ENCODE measurements at regions not wholly inside any gene's neighbourhood (a gene's known extent, or its start where the extent isn't known, plus 50 kb on each side); places are given as distances from the start of the nearest gene placed in this dataset.

DNA sequence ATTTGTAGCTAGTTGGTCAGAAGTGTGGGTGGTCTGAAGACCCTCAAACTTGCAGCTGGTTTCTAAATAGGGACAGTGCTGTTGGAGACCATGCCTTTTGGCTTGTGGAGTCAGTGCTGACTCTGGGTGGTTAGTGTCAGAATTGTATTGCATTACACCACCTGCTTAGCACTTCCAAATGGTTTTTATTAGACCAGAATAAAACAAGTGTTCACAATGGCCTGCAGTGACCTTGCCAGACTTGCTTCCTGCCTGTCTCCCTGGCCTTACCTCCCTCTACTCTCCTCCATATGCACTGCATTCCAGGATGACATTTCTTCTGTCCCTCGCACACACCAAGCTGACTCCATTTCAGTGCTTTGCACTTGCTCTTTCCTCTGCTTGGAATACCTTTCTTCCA, 72.7 kb upstream of the CNIH3 start:
- ChIA-PET CTCF (no interaction called here), POLR2A (no interaction called here)
- no peak overlapping the region for H3K4me3 Mint-ChIP-seq
- no peak overlapping the region for H3K27ac Mint-ChIP-seq
- Histone ChIP-seq H3K4me3 (ENCODE audit: low read length) (no peak overlapping the region), H3K4me1 (ENCODE audit: insufficient read depth, low read length) (no peaks in the 10 kb centered on the region), H3K9me3 (ENCODE audit: control insufficient read depth in 1 of 2, insufficient read depth in 1 of 2, low read length in 2 of 2) (no peaks in the 10 kb centered on the region), H3K27me3 (ENCODE audit: control insufficient read depth in 1 of 2, insufficient read depth in 2 of 2, low read length in 2 of 2) (no peaks in the 10 kb centered on the region), H3K27ac (ENCODE audit: low read depth in 1 of 2, low read length in 2 of 2) (no peak overlapping the region), H3K36me3 (ENCODE audit: insufficient read depth, low read length) (no peaks in the 10 kb centered on the region)
- TF ChIP-seq, protein P1, sequence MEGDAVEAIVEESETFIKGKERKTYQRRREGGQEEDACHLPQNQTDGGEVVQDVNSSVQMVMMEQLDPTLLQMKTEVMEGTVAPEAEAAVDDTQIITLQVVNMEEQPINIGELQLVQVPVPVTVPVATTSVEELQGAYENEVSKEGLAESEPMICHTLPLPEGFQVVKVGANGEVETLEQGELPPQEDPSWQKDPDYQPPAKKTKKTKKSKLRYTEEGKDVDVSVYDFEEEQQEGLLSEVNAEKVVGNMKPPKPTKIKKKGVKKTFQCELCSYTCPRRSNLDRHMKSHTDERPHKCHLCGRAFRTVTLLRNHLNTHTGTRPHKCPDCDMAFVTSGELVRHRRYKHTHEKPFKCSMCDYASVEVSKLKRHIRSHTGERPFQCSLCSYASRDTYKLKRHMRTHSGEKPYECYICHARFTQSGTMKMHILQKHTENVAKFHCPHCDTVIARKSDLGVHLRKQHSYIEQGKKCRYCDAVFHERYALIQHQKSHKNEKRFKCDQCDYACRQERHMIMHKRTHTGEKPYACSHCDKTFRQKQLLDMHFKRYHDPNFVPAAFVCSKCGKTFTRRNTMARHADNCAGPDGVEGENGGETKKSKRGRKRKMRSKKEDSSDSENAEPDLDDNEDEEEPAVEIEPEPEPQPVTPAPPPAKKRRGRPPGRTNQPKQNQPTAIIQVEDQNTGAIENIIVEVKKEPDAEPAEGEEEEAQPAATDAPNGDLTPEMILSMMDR (IDR thresholded peaks at IDR 0.05): no peak
- DNase-seq: no peak
- no peak for ATAC-seq (ENCODE audit: poor library complexity)
- intact Hi-C loops (cut with DNase I, micrococcal nuclease): no loop called here
- H3K4me1 Mint-ChIP-seq (ENCODE audit: low read depth): peaks cover 6% of the 10 kb centered on the region
- H3K36me3 Mint-ChIP-seq (ENCODE audit: low read depth): no peaks in the 10 kb centered on the region
- H3K9me3 Mint-ChIP-seq: no peaks in the 10 kb centered on the region
- H3K27me3 Mint-ChIP-seq: peaks cover 6% of the 10 kb centered on the region

DNA sequence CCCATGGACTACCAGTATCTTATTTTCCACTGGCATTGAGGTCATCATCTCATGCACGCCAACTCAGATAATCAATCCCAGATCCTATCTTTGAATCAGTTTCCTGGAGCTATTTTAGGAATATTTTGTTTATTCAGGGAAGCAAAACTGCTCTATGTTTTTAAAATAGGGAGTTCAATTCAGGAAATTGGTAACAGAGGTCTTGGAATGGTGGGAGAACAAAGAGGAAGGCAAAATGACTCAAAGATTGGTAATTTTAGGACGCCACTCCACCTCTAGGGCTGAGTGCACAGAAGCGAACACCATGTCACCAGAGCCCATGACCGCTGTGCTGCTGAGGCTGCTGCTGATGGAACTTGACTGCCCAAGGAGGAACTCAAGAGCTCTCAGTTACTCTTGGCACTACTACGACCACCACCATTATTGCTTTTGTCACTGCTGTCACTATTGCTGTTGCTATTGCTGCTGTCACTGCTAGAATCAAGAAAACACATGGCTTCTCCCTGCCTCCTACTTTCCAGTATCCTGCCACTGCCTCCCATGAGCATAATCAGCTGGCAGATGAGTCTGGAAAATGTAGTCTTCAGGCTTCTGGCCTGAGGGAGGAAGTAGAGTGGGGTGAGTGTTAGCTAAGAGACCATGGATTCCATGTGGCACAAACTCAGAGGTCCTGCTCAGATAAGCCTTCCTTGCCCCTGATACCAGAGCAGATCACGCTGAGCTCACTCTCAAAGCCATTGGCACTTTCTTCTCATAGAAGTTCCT, 71.6 kb upstream of the CNIH3 start:
- POLR2A ChIA-PET: no interaction called here

DNA sequence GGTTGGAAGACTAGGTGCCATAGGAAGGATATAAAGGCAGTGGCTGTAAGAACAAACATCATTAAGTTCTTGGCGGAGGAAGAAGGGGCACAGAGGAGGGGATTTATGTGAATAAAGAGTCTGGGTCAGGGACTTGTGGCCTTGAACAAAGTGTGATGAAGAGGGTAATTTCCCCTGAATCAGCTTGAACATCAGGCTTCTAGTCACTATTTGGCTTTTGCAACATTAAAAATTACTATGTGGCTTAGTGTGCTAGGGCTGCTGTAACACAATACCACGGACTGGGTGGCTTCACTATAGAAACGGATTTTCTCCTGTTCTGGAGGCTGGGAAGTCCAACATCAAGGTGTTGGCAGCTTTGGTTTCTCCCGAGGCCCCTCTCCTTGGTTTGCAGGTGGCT, 70.5 kb upstream of the CNIH3 start:
- CTCF ChIA-PET: no interaction called here
- no peaks in the 10 kb centered on the region for H3K4me1 ChIP-seq (ENCODE audit: insufficient read depth, low read length)

More for the DNA sequence above, 71.6 kb upstream of the CNIH3 start:
- intact Hi-C loops (cut with DNase I, micrococcal nuclease): no loop called here
- Histone ChIP-seq H3K27ac (ENCODE audit: low read depth in 1 of 2, low read length in 2 of 2) (no peak overlapping the region), H3K27me3 (ENCODE audit: control insufficient read depth in 1 of 2, insufficient read depth in 2 of 2, low read length in 2 of 2) (no peaks in the 10 kb centered on the region), H3K4me3 (ENCODE audit: low read length) (no peak overlapping the region), H3K9me3 (ENCODE audit: control insufficient read depth in 1 of 2, insufficient read depth in 1 of 2, low read length in 2 of 2) (no peaks in the 10 kb centered on the region), H3K36me3 (ENCODE audit: insufficient read depth, low read length) (no peaks in the 10 kb centered on the region), H3K4me1 (ENCODE audit: insufficient read depth, low read length) (no peaks in the 10 kb centered on the region)
- no peak overlapping the region for H3K4me3 Mint-ChIP-seq
- H3K36me3 Mint-ChIP-seq (ENCODE audit: low read depth): no peaks in the 10 kb centered on the region
- peaks cover 6% of the 10 kb centered on the region for H3K27me3 Mint-ChIP-seq
- DNase-seq: no peak
- CTCF ChIA-PET: no interaction called here
- ATAC-seq (ENCODE audit: poor library complexity): no peak
- no peak overlapping the region for H3K27ac Mint-ChIP-seq
- TF ChIP-seq, protein P1 (IDR thresholded peaks at IDR 0.05): no peak
- H3K4me1 Mint-ChIP-seq (ENCODE audit: low read depth): peaks cover 6% of the 10 kb centered on the region
- no peaks in the 10 kb centered on the region for H3K9me3 Mint-ChIP-seq

More for the DNA sequence above, 70.5 kb upstream of the CNIH3 start:
- peaks cover 6% of the 10 kb centered on the region for H3K4me1 Mint-ChIP-seq (ENCODE audit: low read depth)
- POLR2A ChIA-PET: no interaction called here
- no peak overlapping the region for H3K27ac ChIP-seq (ENCODE audit: low read depth in 1 of 2, low read length in 2 of 2)
- no peaks in the 10 kb centered on the region for H3K9me3 ChIP-seq (ENCODE audit: control insufficient read depth in 1 of 2, insufficient read depth in 1 of 2, low read length in 2 of 2)
- H3K4me3 ChIP-seq (ENCODE audit: low read length): no peak overlapping the region
- TF ChIP-seq, protein P1 (IDR thresholded peaks at IDR 0.05): no peak
- no peaks in the 10 kb centered on the region for H3K36me3 ChIP-seq (ENCODE audit: insufficient read depth, low read length)
- no peaks in the 10 kb centered on the region for H3K27me3 ChIP-seq (ENCODE audit: control insufficient read depth in 1 of 2, insufficient read depth in 2 of 2, low read length in 2 of 2)
- H3K27me3 Mint-ChIP-seq: peaks cover 6% of the 10 kb centered on the region
- intact Hi-C loops (cut with DNase I, micrococcal nuclease): no loop called here
- H3K9me3 Mint-ChIP-seq: no peaks in the 10 kb centered on the region
- DNase-seq (no peak), ATAC-seq (ENCODE audit: poor library complexity) (no peak)
- H3K36me3 Mint-ChIP-seq (ENCODE audit: low read depth): no peaks in the 10 kb centered on the region
- H3K27ac Mint-ChIP-seq: no peak overlapping the region
- no peak overlapping the region for H3K4me3 Mint-ChIP-seq
